Amniotic epithelial cell (primary cell): ENCODE measurements at regions not wholly inside any gene's neighbourhood (a gene's known extent, or its start where the extent isn't known, plus 50 kb on each side); places are given as distances from the start of the nearest gene placed in this dataset.
"Not testable (repeated sequence)": the region's sequence is repeated elsewhere in the genome, so short reads cannot be mapped to it uniquely, and the experiment has no call there.

Experiments
- DNase-seq: peaks from one replicate; pipeline ENCODE4 v3.0.0-alpha.2; 2010; ENCODE audit warnings: low read depth

GRCh38 chr3:88807491-88808105 lies 299.8 kb upstream of the EPHA3 start:
- peak; percentile 55 for DNase-seq

- DNase-seq = no peak
These were observed 297.4 kb upstream of the EPHA3 start for GRCh38 chr3:88809993-88810392.

DNA sequence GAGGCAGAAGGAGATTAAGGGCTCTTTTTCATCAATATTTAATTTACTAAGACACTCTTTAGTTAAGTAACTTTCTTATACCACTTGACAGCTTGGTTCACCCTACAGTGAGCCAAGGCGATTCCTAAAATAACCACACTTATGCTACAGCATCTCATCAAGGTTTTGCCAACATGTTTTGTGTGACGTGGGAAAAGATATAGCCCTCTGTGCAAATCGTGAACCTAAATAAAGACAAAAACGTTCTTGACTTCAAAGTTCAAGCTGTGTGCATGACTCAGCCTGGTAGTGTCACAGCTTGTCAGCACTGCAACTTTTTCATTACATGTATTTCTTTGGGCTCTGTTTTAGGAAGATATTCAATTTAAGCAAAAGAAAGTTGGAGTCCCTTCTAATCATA lies 297.0 kb upstream of the EPHA3 start:
- no peak for DNase-seq

DNA sequence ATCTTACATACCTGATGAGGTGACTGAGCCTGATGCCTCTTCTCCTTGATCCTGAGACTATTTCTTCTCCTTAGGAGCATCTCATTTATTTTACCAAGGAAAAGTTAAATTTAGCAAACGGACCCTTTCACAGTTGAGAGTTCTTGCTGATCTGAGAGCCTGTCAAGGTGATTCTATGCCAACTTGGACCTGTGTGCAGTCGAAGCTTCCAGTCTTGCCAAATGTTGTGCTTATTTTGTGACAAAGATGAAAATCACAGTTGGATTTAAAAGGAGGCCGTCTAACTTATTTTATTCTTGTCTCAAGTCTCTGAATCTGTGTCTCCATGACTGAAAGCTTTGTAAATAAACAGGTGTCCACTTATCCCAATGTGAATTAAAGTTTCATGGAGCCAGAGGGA lies 296.3 kb upstream of the EPHA3 start:
- DNase-seq = no peak

GRCh38 chr3:88812576-88812975 lies 294.8 kb upstream of the EPHA3 start:
- DNase-seq = no peak

DNA sequence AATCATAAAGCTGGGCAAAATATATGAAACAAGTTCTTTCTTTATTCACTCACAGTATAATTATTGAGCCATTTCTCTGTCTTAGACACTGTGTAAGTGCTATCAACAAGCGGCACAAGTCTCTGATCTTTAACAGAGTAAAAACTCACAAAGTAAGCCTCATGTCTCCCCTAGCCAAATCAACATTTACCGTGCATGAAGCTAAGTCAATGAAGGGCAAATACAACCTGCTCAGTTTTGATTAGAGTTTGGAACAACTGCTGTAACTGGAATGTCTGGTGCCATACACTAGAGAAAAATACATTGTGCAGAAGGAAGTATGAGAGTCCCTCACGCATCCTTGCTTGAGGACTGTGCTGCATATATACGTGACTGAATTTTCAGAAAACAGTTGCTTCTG lies 291.0 kb upstream of the EPHA3 start:
- DNase-seq = no peak

DNA sequence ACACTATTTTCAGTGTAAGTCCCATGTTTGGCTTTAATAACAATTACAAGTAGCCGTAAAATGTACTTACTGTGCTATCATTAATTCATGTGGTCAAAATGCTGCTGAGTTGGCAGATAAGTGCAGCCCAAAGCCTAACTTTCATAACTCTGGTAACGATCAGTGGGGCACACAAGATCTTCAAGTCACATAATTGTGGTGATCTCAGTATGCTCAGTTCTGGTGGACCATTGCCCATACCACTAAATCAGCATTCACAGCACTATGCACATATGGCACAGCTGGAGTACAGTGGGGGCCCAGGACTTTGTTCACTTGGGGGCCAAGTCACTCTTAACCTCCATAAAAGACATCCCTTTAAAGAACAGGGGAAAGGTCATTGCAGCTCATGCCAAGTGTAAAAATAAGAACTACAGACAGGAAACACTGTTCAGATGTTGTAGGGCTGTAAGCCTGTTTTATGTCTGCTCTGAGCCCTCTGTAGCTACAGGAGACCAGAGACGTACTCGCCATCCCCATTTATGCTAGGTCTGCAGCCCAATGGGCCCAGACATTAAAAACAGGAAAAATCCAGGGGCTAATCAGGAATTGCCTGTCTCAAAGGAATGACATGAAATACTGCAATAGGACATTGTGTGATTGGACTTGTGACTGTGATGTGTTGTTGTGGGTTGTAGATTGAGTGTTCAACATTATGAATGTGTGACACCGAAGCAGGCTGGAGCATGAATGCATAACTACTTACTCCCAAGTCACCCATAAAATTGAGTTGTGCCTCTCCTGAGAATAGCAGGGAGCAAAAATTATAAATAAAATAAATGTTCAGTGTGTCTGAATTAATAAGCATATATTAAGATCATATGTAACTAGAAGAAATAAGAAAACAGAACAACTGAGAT lies 282.5 kb upstream of the EPHA3 start:
- peak; percentile 1 for DNase-seq

GRCh38 chr3:88828466-88828865 lies 279.0 kb upstream of the EPHA3 start:
- no peak for DNase-seq

DNA sequence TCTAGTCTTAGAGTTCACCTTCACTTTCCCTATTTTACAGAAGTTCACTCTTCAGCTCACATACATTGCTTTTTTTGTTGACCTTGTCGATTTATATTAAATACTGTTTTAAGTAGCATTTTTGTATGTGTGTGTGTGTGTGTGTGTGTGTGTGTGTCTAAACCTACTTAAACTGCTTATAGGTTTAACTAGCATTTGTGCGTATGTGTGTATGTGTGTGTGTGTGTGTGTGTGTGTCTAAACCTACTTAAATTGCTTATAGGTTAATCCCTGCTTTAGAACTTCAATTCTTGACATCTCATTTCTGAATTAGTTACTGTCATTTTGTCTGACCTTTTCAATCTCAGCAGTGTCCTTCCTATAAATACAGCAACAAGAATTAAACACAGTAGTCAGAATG lies 254.8 kb upstream of the EPHA3 start:
- DNase-seq = no peak

DNA sequence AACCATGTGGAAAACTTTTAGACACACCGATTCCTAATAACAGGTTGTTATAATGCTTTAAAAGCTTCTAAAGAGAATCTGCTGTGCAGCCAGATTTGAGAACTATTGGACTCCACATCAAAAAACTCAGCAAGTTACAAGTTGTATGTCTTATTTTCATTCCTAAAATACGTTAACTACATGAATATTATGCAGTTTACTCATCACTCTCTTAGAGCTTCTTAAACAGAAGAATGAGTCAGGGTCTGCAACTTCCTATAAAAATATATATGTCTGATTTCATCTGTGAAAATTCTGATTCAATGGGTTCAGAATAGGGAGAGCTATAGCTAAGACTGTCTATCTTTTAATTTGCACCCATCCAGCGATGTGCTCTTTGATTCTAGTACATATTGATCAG lies 244.2 kb upstream of the EPHA3 start:
- no peak for DNase-seq

- DNase-seq = no peak
These were observed 230.7 kb upstream of the EPHA3 start for GRCh38 chr3:88876724-88877123.

DNA sequence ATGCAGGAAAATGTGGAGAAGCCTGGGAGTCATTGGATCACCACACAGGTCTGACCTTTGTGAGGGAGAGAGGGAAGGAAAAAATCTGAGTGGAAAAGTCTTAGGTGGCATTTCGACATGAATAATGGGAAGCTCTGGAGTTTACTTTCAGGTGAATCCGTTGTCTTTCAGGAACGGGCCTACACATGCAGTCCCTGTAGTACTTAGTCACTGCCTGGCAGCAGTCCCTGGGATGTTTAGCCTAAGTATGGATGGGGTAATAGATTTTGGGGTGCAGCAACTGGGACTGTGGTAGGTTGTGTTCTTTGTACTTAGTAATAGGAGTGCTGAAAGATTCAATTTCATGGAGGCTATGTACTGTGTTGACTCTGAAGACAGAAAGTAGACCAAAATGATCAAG lies 227.5 kb upstream of the EPHA3 start:
- no peak for DNase-seq

DNA sequence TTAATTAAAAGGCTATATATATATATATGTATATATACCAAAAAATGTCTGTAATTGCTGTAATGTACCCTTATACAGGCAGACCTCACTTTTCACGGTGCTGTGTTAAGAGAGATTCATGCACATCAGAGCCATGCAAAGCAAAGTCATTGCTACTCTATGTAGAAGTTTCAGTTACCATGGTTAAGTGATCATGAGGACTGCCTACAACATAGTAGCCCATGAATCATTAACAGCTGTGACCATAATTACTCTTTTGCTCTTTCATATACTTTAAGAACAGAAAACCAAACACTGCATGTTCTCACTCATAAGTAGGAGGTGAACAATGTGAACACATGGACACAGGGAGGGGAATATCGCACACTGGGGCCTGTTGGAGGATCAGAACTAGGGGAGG lies 225.3 kb upstream of the EPHA3 start:
- no peak for DNase-seq

- not testable (repeated sequence) for DNase-seq
These were observed 220.8 kb upstream of the EPHA3 start for GRCh38 chr3:88886624-88887023.

DNA sequence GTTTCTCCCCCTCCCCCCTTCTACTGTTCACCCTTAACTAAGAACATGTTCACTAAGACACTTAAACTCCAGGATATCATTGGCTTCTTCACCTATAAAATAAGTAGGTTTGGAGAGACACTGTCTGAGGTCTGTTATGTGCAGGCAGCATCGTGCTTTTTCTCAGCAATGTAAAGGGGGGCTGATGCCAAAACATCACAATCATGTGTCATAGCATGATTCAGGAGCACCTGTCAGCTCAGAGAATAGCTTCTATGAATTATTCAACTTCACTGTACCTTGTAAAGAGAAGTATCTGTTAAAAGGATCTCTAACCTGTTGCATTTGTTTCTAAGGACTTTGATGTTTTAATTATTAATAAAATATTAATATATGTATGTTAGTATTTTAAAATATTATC lies 211.4 kb upstream of the EPHA3 start:
- DNase-seq = no peak

DNA sequence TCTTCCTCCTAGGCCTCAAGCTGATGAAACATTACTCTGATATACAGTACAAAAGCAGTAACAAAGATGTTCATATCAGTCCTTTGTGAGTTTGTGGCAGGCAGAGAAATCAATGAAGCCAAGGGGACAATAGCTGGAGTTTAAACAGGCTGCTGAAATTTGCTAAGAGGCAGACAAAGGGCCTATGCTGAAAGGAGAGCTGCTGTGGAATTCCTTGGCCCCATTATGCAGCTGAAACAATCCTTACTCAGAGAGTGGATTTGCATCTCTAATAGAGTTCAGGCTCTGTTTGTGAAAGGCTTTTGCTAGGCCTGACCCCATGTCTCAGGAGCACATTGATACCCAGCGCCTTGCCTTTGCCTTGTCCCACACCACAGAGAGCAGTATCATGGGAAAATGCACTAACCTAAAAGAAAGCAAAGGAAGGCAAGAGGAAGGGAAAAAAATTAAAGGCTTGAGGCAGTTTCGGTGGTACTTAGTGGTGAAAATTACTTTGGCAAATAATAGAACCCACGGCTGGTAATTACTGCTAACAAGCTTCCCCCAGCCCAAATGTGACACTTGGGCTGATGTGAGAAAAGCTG lies 195.0 kb upstream of the EPHA3 start:
- no peak for DNase-seq

DNA sequence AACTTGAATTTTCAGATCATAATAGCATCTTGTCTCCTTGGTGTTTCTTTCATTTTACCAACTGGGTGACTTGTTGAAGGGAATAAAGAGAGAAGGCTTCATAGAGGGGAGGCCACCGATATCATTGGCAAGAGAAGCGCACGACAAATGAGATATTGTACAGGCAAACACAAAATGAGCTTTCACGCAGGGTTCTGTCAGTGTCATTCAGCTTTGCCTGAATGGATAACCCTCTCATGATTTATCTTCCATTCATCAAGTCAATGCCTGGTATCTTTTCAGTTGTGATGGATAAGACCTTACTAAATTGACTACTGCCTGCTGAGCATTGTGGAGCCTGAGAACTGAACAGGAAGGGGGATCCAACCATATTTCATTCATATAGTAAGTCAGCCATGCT lies 188.6 kb upstream of the EPHA3 start:
- no peak for DNase-seq

DNA sequence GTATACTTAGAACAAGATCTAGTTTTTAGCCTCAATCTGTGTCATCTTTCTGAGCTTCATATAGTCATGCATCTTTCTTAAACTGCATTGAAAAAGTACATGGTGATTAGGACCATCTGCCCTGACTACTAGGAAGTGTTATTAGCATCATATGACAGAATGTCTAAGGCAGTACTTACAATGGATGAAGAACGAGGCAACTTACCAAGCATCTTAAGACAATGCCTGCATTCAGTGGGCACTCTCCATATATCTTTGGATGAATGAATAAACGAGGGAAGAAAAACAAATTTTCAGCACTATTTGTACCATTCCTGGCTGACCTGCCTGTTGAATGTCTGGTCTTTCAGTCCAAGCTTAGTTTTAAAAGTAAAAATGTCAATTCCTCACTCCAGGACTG lies 185.4 kb upstream of the EPHA3 start:
- DNase-seq = no peak

DNA sequence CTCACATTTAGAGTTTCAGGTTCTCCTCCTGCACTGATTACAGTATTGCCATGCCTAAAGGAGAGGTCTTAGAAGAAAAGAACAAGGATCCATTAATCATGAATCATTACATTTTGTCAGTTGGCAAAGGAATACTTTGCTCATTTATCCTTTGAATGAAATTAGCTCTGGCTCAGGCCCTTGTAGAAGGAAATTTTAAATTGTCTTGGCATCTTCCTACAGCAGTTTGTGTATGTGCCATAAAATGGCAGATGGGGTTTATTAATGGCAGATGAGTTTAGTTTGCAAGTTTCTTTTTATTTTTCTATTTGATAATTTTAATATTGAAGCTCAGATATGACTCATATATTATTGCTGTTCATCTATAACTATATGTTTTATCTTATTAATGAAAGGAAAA lies 181.2 kb upstream of the EPHA3 start:
- no peak for DNase-seq

DNA sequence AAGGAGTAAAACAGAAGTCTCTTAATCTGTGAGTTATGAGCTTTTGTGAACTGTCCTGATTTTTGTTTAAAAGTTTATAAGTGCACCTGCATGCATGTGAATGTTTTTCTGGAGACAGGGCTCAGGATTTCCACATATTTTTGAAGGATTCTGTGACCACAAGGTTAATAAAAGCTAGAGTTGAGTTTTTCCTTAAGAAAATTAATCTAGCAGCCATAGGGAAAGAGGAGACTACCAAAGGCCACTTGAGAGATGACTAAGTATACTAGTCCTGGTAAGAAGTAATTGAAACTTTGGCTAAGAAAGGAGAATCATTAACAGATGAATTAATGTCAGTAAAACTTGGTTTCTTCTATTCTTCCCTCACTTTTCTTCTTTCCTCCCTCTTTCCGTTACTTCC lies 176.8 kb upstream of the EPHA3 start:
- DNase-seq = no peak

GRCh38 chr3:88936831-88937230 lies 170.6 kb upstream of the EPHA3 start:
- DNase-seq = no peak

GRCh38 chr3:88940296-88940695 lies 167.1 kb upstream of the EPHA3 start:
- DNase-seq = no peak

DNA sequence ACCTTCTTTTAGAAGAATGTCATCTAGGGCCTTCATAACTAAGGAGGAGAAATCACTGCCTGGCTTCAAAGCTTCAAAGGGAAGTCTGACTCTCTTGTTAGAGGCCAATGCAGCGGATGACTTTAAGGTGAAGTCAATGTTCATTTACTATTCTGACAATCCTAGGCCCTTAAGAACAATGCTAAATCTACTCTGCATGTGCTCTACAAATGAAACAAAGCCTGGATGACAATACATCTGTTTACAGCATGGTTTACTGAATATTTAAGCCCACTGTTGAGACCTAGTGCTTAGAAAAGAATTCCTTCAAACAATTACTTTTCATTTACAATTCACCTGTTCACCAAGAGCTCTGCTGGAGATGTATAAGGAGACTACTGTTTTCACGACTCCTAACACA lies 160.4 kb upstream of the EPHA3 start:
- no peak for DNase-seq
